ENCODE measurements at regions not wholly inside any gene's neighbourhood (a gene's known extent, or its start where the extent isn't known, plus 50 kb on each side); places are given as distances from the start of the nearest gene placed in this dataset.
A peak's percentile ranks its signal among the peaks of the same experiment; 100 is the strongest.

DNA sequence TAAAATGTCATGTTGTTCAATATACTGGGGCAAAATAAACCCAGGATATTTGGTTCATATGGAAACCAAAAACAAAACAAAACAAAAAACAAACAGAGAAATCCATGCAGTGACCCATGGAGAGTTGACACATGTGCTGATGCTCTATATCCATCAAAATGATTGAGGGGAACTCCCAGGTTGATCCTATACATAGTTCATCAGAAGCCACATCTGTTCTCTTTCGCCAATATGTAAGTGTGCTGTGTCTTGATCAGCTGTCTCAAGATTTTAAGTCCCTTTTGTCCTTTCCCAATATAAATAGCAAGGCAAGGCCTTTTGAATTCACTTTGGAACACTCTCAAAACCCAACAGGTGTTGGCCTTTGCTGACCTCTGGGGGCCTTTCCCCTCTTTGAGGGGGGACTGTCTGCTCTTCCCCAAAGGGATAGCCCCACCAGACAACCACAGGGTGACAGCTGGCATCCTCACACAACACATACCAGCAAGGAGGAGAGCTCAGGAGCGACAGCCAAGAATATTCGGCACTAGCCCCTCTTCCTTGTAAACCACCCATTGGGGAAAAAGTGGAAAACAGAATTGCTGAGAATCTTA lies 209.4 kb upstream of the CD96 start:
- no peak overlapping the region for H3K27ac Mint-ChIP-seq
- no peaks in the 10 kb centered on the region for H3K36me3 Mint-ChIP-seq (ENCODE audit: low read depth)
- DNase-seq, result no peak
- H3K4me3 Mint-ChIP-seq, result no peak overlapping the region
- H3K9me3 Mint-ChIP-seq, result no peaks in the 10 kb centered on the region
- intact Hi-C loops (cut with micrococcal nuclease), result no loop called here
- H3K4me1 Mint-ChIP-seq (ENCODE audit: low read depth), result peaks cover 14% of the 10 kb centered on the region
- CTCF ChIA-PET, result interaction anchor here (0.6 to 0.7 kb wide), 3 partner anchors 37 to 44 kb away, joined by 3 to 8 read pairs (median 7); no protein-coding TSS in a partner anchor
- H3K27me3 Mint-ChIP-seq (ENCODE audit: low read depth), result peaks cover 3% of the 10 kb centered on the region

DNA sequence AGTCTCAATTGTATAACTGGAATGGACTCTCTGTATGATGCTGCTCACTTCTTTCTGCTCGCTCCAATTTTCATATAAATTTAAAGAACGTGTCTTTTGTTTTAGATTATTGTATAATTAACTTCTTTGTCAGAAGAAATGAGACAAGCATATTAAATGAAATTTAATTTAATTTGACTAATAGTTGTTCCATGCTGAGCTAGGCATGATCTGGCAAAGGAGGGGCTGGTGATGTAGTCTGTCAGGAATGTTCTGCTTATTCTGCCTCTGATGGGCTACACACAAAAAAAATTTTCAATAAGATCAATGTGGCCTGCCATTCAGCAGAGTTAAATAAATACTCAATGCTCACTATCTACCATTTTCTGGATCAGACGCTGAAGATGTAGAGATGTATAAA lies 208.4 kb upstream of the CD96 start:
- no peak for DNase-seq
- Mint-ChIP-seq H3K4me1 (ENCODE audit: low read depth) (peaks cover 17% of the 10 kb centered on the region), H3K27me3 (ENCODE audit: low read depth) (peaks cover 3% of the 10 kb centered on the region), H3K9me3 (no peaks in the 10 kb centered on the region), H3K36me3 (ENCODE audit: low read depth) (no peaks in the 10 kb centered on the region), H3K27ac (no peak overlapping the region), H3K4me3 (no peak overlapping the region)
- CTCF ChIA-PET, result no interaction called here
- intact Hi-C loops (cut with micrococcal nuclease), result no loop called here

DNA sequence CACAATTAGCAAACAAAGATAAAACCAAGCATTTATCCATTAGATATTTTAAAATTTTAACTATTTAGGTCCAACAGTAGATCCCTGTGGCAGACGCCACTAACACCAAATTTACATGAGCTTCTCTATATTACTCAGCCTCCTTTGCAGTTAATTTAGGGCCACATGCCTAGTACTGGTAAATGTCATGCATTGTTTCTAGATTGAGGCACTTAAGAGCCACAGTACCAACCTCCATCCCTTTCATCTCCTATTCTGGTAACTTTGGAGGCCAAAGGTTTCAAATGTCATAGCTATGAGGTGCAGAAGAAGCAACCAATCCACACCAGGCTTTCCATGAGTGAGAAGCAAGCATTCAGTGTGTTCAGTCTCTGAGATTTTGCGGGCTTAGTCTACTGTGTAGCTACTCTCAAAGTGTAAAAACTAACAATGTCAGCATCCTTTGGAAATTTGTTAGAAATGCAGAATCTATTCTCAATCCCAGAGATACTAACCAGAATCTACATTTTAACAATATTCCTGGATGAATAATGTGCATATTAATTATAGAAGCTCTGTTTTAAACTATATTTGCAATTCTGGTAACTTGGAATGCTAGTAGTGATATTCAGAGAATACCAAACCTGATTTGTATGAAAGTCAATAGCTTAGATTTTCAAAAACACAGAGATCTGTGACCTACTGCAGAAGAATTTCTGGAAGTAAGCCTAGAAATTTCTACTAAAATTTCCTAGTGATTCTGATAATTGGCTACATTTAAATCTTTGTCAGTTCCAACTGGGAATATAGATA lies 206.3 kb upstream of the CD96 start:
- Mint-ChIP-seq H3K27ac (no peak overlapping the region), H3K4me3 (no peak overlapping the region), H3K9me3 (peaks cover 8% of the 10 kb centered on the region), H3K36me3 (ENCODE audit: low read depth) (no peaks in the 10 kb centered on the region), H3K27me3 (ENCODE audit: low read depth) (peaks cover 3% of the 10 kb centered on the region), H3K4me1 (ENCODE audit: low read depth) (peaks cover 17% of the 10 kb centered on the region)
- intact Hi-C loops (cut with micrococcal nuclease), result loop anchor here (1.0 to 5.0 kb wide), 9 partner anchors 9 to 1803 kb away; partner anchors contain the start of genes CD96 and NECTIN3
- DNase-seq, result no peak
- CTCF ChIA-PET, result interaction anchor here (0.6 to 1.5 kb wide), 3 partner anchors 11 to 1799 kb away, joined by 3 to 4 read pairs (median 3); no protein-coding TSS in a partner anchor

DNA sequence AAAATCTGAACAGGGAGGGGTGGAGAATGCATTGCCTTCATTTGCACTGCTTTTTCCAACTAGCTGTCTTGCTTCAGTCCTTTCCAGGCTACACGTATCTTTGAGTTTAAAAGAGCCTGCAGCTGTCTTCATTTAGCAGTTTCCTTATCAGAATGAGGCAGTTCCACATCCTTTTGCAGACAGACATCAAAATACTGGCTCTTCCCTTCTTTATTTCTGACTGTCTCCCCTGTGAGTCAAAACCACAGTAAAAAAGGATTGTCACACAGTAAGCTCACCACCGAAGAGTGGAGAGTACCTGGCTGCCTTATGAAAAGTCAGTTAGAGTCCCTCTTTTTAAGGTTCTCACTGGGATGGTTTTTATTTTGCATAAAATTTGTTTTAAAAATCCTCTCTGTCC lies 205.5 kb upstream of the CD96 start:
- H3K9me3 Mint-ChIP-seq, result peaks cover 8% of the 10 kb centered on the region
- no peak overlapping the region for H3K4me3 Mint-ChIP-seq
- peaks cover 3% of the 10 kb centered on the region for H3K27me3 Mint-ChIP-seq (ENCODE audit: low read depth)
- no peak overlapping the region for H3K27ac Mint-ChIP-seq
- CTCF ChIA-PET, result interaction anchor here (1.4 to 1.5 kb wide), 2 partner anchors 11 to 202 kb away, joined by 3 to 4 read pairs; no protein-coding TSS in a partner anchor
- H3K4me1 Mint-ChIP-seq (ENCODE audit: low read depth), result peaks cover 17% of the 10 kb centered on the region
- peak; percentile 32 for DNase-seq
- H3K36me3 Mint-ChIP-seq (ENCODE audit: low read depth), result no peaks in the 10 kb centered on the region
- intact Hi-C loops (cut with micrococcal nuclease), result loop anchor here (1.0 to 5.0 kb wide), 9 partner anchors 10 to 1804 kb away; partner anchors contain the start of genes CD96 and NECTIN3

DNA sequence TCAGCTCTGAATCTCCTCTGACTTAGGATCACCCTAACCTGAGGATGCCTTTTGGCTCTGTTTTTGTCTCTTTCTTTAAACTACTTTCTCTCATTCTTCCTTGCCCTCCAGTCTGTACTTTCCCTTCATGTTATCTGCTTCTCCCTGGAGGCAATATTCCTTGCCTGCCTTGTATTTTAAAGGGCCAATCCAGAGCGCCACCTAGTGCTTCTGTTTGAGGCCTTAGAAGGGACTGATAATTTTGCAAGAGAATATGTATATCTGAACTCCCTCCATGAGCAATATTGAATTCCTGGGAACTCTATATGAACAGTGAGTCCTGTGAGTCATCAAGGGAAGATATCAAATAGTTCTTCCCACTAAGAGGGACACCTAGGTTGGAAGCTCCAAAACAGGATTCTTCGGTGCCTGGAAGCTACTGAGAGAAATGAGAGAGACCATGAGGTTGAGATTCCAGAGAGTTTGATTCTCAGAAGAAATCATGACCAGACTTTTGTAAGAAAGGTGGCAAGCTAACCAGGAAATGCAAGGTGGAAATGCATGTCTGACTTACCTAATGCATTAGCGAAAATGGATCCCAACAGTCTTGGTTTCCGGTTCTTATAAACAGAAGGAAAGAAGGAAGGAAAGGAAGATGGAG lies 203.8 kb upstream of the CD96 start:
- no peak overlapping the region for H3K4me3 Mint-ChIP-seq
- H3K9me3 Mint-ChIP-seq, result peaks cover 8% of the 10 kb centered on the region
- intact Hi-C loops (cut with micrococcal nuclease), result loop anchor here (1.0 to 5.0 kb wide), 6 partner anchors 61 to 1806 kb away; no protein-coding TSS in a partner anchor
- H3K4me1 Mint-ChIP-seq (ENCODE audit: low read depth), result peaks cover 15% of the 10 kb centered on the region
- peak; percentile 70 for DNase-seq
- CTCF ChIA-PET, result interaction anchor here (0.7 to 1.6 kb wide), 8 partner anchors 10 to 551 kb away, joined by 3 to 5 read pairs (median 3); no protein-coding TSS in a partner anchor
- H3K27me3 Mint-ChIP-seq (ENCODE audit: low read depth), result peaks cover 3% of the 10 kb centered on the region
- H3K36me3 Mint-ChIP-seq (ENCODE audit: low read depth), result no peaks in the 10 kb centered on the region
- no peak overlapping the region for H3K27ac Mint-ChIP-seq

DNA sequence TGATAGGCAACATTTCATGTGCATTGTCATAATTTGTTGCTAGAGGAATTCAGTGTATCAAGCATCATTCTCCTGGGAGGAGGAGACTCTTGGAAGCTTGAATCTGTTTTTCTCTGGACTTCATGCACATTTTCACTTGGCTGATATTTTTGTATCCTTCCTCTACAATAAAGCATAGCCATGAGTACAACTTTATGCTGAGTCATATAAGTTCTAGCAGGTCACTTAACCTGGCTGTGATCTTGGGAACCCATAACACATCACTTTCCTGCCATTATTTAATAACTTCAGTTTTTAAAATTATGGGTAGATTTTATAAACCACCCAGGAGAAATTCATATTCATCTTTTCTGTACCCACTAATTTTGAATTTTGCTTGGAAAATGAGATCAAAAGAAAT lies 203.0 kb upstream of the CD96 start:
- CTCF ChIA-PET, result interaction anchor here (0.7 to 1.6 kb wide), 4 partner anchors 10 to 550 kb away, joined by 3 to 5 read pairs (median 4); no protein-coding TSS in a partner anchor
- no peaks in the 10 kb centered on the region for H3K36me3 Mint-ChIP-seq (ENCODE audit: low read depth)
- peaks cover 15% of the 10 kb centered on the region for H3K4me1 Mint-ChIP-seq (ENCODE audit: low read depth)
- H3K9me3 Mint-ChIP-seq, result peaks cover 8% of the 10 kb centered on the region
- DNase-seq, result no peak
- no peak overlapping the region for H3K27ac Mint-ChIP-seq
- intact Hi-C loops (cut with micrococcal nuclease), result loop anchor here (2.0 to 5.0 kb wide), 5 partner anchors 200 to 1807 kb away; no protein-coding TSS in a partner anchor
- peaks cover 3% of the 10 kb centered on the region for H3K27me3 Mint-ChIP-seq (ENCODE audit: low read depth)
- no peak overlapping the region for H3K4me3 Mint-ChIP-seq

DNA sequence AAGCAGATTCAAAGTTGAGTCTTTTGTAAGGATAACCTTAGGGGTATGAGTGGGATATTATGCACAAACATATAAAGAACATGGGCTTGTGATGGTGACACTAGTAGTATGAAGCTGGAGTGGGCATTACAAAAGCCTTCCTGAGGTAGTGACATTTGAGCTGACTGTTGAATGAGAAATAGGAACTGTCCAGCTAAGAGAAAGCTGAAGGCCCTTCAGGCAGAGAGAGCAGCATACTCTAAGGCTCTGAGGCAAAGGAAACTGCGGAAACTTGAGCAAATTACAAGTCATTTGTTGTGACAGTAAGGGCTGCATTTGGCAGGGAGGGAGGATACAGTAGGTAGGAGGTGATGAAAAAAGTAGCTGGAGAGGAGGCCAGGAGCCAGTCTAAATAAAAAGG lies 190.7 kb upstream of the CD96 start:
- CTCF ChIA-PET, result interaction anchor here (1.4 kb wide), 1 partner anchor 13 kb away, joined by 5 read pairs; no protein-coding TSS in a partner anchor
- Mint-ChIP-seq H3K9me3 (no peaks in the 10 kb centered on the region), H3K27me3 (ENCODE audit: low read depth) (no peaks in the 10 kb centered on the region), H3K27ac (no peak overlapping the region), H3K4me3 (no peak overlapping the region), H3K36me3 (ENCODE audit: low read depth) (no peaks in the 10 kb centered on the region), H3K4me1 (ENCODE audit: low read depth) (no peaks in the 10 kb centered on the region)
- DNase-seq, result no peak
- intact Hi-C loops (cut with micrococcal nuclease), result no loop called here

DNA sequence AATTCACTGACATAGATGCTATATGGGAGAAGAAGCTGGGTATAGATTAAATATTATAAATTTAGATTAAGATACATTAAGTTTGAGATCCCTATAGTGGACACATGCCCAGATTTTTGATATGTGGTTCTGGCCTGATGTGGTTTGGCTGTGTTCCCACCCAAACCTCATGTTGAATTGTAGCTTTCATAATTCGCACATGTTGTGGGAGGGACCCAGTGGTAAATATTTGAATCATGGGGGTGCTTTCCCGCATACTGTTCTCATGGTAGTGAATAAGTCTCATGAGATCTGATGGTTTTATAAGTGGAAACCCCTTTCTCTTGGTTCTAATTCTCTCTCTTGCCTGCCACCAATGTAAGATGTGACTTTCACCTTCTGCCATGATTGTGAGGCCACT lies 189.4 kb upstream of the CD96 start:
- Mint-ChIP-seq H3K9me3 (peaks cover 2% of the 10 kb centered on the region), H3K4me3 (no peak overlapping the region), H3K27ac (no peak overlapping the region), H3K27me3 (ENCODE audit: low read depth) (no peaks in the 10 kb centered on the region), H3K36me3 (ENCODE audit: low read depth) (no peaks in the 10 kb centered on the region), H3K4me1 (ENCODE audit: low read depth) (no peaks in the 10 kb centered on the region)
- DNase-seq, result no peak
- intact Hi-C loops (cut with micrococcal nuclease), result no loop called here
- CTCF ChIA-PET, result interaction anchor here (1.0 kb wide), 1 partner anchor 187 kb away, joined by 3 read pairs; no protein-coding TSS in a partner anchor

DNA sequence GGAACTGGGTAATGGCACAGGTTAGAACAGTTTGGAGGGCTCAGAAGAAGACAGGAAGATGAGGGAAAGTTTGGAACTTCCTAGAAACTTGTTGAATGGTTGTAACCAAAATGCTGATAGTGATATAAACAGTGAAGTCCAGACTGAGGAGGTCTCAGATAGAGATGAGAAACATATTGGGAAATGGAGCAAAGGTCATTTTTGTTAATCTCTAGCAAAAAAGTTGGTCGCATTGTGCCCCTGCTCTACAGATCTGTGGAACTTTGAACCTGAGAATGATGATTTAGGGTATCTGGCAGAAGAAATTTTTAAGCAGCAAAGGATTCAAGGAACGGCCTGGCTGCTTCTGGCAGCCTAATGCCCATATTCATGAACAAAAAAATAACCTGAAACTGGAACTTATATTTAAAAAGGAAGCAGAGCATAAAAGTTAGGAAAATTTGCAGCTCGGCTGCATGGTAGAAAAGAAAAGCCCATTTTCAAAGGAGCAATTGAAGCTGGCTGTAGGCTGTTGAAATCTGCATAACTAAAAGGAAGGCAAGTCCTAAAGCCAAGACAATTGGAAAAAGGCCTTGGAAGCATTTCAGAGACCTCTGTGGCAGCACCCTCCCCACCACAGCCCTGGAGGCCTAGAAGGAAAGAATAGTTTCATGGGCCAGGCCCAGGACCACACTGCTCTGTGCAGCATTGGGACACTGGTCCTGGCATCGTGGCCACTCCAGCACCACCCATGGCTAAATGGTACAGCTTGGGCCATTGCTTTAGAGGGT lies 182.6 kb upstream of the CD96 start:
- no peaks in the 10 kb centered on the region for H3K27me3 Mint-ChIP-seq (ENCODE audit: low read depth)
- no peaks in the 10 kb centered on the region for H3K36me3 Mint-ChIP-seq (ENCODE audit: low read depth)
- no peak overlapping the region for H3K4me3 Mint-ChIP-seq
- no peaks in the 10 kb centered on the region for H3K4me1 Mint-ChIP-seq (ENCODE audit: low read depth)
- CTCF ChIA-PET, result no interaction called here
- peaks cover 2% of the 10 kb centered on the region for H3K9me3 Mint-ChIP-seq
- no peak overlapping the region for H3K27ac Mint-ChIP-seq
- intact Hi-C loops (cut with micrococcal nuclease), result no loop called here
- no peak for DNase-seq

DNA sequence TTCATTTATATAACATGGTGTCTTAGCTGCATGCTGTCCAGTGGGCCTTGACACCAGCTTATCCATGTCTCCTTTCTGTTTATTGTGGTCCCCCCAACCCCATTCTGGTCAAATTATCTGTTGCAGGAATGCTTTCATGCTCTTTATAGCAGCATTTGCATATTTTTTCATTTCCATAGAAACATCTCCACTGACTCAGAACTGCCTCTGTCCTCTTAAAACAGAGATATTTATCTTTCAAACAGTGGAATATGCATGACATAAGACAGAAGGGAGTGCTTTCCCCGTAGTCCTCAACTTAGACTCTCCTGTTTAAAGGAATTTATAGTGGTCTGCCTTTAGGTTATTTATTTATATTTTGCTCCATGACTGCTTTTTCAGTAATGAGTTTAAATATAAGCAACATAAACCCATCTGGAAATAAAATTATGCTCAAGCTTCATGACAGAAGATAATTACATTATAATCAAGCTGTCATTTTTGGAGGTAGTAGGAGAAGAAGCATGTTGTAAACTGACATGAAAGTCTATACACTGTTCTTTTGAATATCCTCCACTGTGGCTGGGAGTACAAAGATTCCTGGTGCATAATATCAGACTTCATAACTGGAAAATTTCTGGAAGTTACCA lies 179.5 kb upstream of the CD96 start:
- peaks cover 6% of the 10 kb centered on the region for H3K4me1 Mint-ChIP-seq (ENCODE audit: low read depth)
- no peak overlapping the region for H3K4me3 Mint-ChIP-seq
- CTCF ChIA-PET, result interaction anchor here (1.0 kb wide), 1 partner anchor 177 kb away, joined by 3 read pairs; no protein-coding TSS in a partner anchor

DNA sequence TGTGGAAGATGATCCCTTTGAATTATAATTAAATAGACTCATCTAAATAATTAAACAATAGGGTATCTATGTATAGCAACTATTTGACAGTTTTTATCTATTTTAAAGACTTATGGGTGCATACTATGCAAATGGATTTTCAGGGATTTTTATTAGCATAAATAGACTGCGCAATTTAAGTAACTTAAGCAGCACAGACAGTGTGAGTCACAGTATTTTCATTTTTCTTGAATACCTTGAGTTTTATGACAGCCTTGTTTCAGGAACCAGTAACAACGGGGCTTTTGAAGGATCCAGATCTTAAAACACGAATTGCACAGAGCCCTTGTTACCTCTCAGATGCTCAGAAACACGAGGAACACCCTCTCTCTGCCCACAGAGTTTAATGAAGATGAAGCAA lies 175.5 kb upstream of the CD96 start:
- Mint-ChIP-seq H3K36me3 (ENCODE audit: low read depth) (peaks cover 3% of the 10 kb centered on the region), H3K4me1 (ENCODE audit: low read depth) (peaks cover 8% of the 10 kb centered on the region), H3K4me3 (no peak overlapping the region), H3K27me3 (ENCODE audit: low read depth) (no peaks in the 10 kb centered on the region), H3K27ac (no peak overlapping the region), H3K9me3 (peaks cover 14% of the 10 kb centered on the region)
- intact Hi-C loops (cut with micrococcal nuclease), result no loop called here
- no peak for DNase-seq
- CTCF ChIA-PET, result interaction anchor here (0.9 kb wide), 1 partner anchor 26 kb away, joined by 6 read pairs; no protein-coding TSS in a partner anchor

More for the DNA sequence above, 179.5 kb upstream of the CD96 start:
- Mint-ChIP-seq H3K27me3 (ENCODE audit: low read depth) (no peaks in the 10 kb centered on the region), H3K27ac (no peak overlapping the region), H3K9me3 (no peaks in the 10 kb centered on the region), H3K36me3 (ENCODE audit: low read depth) (no peaks in the 10 kb centered on the region)
- intact Hi-C loops (cut with micrococcal nuclease), result no loop called here
- DNase-seq, result no peak
